B cell (primary cell): ENCODE measurements at regions not wholly inside any gene's neighbourhood (a gene's known extent, or its start where the extent isn't known, plus 50 kb on each side); places are given as distances from the start of the nearest gene placed in this dataset.

Source experiments
- ATAC-seq: fragments of 200-7000 bp; cut with Tn5 transposase; one replicate; pipeline ENCODE4 v1.10.0; 2021; ENCODE audit warnings: low read depth, mild to moderate bottlenecking, moderate number of reproducible peaks, moderate library complexity
- CTCF ChIA-PET: fragments of 350-600 bp; sonication (Branson Sonifier 250); formaldehyde crosslinking; loops from one replicate; lab custom pipeline; 2021; ENCODE audit warnings: antibody characterized with exemption, inconsistent platforms; lab: Charles Lee
- POLR2A ChIA-PET: fragments of 350-600 bp; sonication (Branson Sonifier 250); formaldehyde crosslinking; loops from one replicate; lab custom pipeline; 2021; ENCODE audit warnings: antibody characterized with exemption; lab: Charles Lee
- DNase-seq: peaks from one replicate; pipeline ENCODE4 v3.0.0; 2013
- H2AFZ ChIP-seq: 2 replicates; pipeline ENCODE4 v1.6.1; 2012; ENCODE audit warnings: mild to moderate bottlenecking, low read depth, low read length; ENCODE audit not compliant: insufficient read depth, poor library complexity, severe bottlenecking
- H3K27ac ChIP-seq, 2 donors: 1 replicate in 1 of 2; 2 replicates in 1 of 2; pipeline ENCODE4 v1.5.1; 2012 to 2013; ENCODE audit warnings: low read length in 2 of 2, mild to moderate bottlenecking in 2 of 2, moderate library complexity in 1 of 2
- H3K27me3 ChIP-seq, 4 experiments: fragments of 200-600 bp in 1 of 4; sonication (generic) in 1 of 4; replicated peaks in 1 of 4; 1 replicate in 2 of 4; 2 replicates in 2 of 4; pipeline versions ENCODE4 v1.6.1 to v1.7.0; 2013 to 2016; ENCODE audit warnings: low read length in 3 of 4, mild to moderate bottlenecking in 2 of 4, mixed read lengths in 1 of 4, moderate library complexity in 1 of 4; ENCODE audit not compliant: insufficient read depth in 4 of 4, control insufficient read depth in 3 of 4; ENCODE audit errors: control extremely low read depth in 1 of 4
- H3K36me3 ChIP-seq, 2 experiments: replicated peaks in 1 of 2; 1 replicate in 1 of 2; 2 replicates in 1 of 2; pipeline versions ENCODE4 v1.6.1 to v1.7.1; 2013; ENCODE audit warnings: low read length in 1 of 2; ENCODE audit not compliant: insufficient read depth in 2 of 2, control insufficient read depth in 1 of 2; ENCODE audit errors: control extremely low read depth in 1 of 2, extremely low read depth in 1 of 2
- H3K4me1 ChIP-seq, 2 donors: fragments of 200-600 bp in 1 of 2; sonication (generic) in 1 of 2; 1 replicate in 1 of 2; 2 replicates in 1 of 2; pipeline versions ENCODE4 v1.5.1 to v1.6.1; 2013 to 2017; ENCODE audit warnings: low read length in 2 of 2; ENCODE audit not compliant: control insufficient read depth in 2 of 2, insufficient read depth in 2 of 2
- H3K4me2 ChIP-seq: replicated peaks from 2 replicates; pipeline ENCODE3; 2012; ENCODE audit warnings: mild to moderate bottlenecking, low read depth, low read length; ENCODE audit not compliant: poor library complexity, severe bottlenecking
- H3K4me3 ChIP-seq, 5 experiments: fragments of 200-600 bp in 1 of 5; sonication (generic) in 1 of 5; 1 replicate in 3 of 5; 2 replicates in 2 of 5; pipeline versions ENCODE4 v1.5.1 to v1.7.0; 2011 to 2016; ENCODE audit warnings: low read length in 4 of 5, mild to moderate bottlenecking in 4 of 5, low read depth in 2 of 5, control low read depth in 1 of 5, moderate library complexity in 1 of 5; ENCODE audit not compliant: insufficient read depth in 1 of 5; ENCODE audit errors: control extremely low read depth in 1 of 5, extremely low read depth in 1 of 5
- H3K79me2 ChIP-seq: fragments of 200-600 bp; sonication (generic); one replicate; pipeline ENCODE4 v1.6.0; 2016; ENCODE audit warnings: low read length; ENCODE audit not compliant: control insufficient read depth, insufficient read depth
- H3K9ac ChIP-seq: fragments of 200-600 bp; sonication (generic); 2 replicates; pipeline ENCODE4 v1.6.1; 2017; ENCODE audit warnings: mild to moderate bottlenecking, low read length, moderate library complexity
- H3K9me3 ChIP-seq, 3 donors: one replicate each; pipeline versions ENCODE4 v1.6.1 to v1.7.1; 2013; ENCODE audit warnings: low read length in 2 of 3; ENCODE audit not compliant: control insufficient read depth in 2 of 3, insufficient read depth in 1 of 3; ENCODE audit errors: control extremely low read depth in 1 of 3
- H4K20me1 ChIP-seq: 2 replicates; pipeline ENCODE4 v1.6.0; 2012; ENCODE audit warnings: mild to moderate bottlenecking, low read length; ENCODE audit not compliant: insufficient read depth, control insufficient read depth, poor library complexity, severe bottlenecking
- H3K27ac Mint-ChIP-seq: one replicate; pipeline ENCODE4 v1.8.0; 2021; ENCODE audit warnings: mixed read lengths
- H3K27me3 Mint-ChIP-seq: one replicate; pipeline ENCODE4 v1.8.0; 2021; ENCODE audit warnings: mixed read lengths
- H3K4me1 Mint-ChIP-seq: one replicate; pipeline ENCODE4 v1.8.0; 2021; ENCODE audit warnings: mixed read lengths
- H3K4me3 Mint-ChIP-seq: one replicate; pipeline ENCODE4 v1.8.0; 2021; ENCODE audit warnings: mixed read lengths
- H3K9me3 Mint-ChIP-seq: one replicate; pipeline ENCODE4 v1.8.0; 2022; ENCODE audit warnings: mixed read lengths; ENCODE audit not compliant: insufficient read depth
- EZH2 ChIP-seq: IDR thresholded peaks from 2 replicates; pipeline ENCODE4 v1.6.1; 2012; ENCODE audit warnings: borderline replicate concordance, low read depth, mild to moderate bottlenecking, moderate library complexity, low read length; ENCODE audit not compliant: insufficient read depth, poor library complexity, severe bottlenecking
- WGBS: methylation state at CpG from one replicate; pipeline ENCODE4 v1.1.5; 2013; ENCODE audit warnings: missing lambda C conversion rate; ENCODE audit not compliant: insufficient coverage; 5-methylcytosine and 5-hydroxymethylcytosine counted together
- intact Hi-C: fragments of 100-400 bp; cut with micrococcal nuclease; formaldehyde crosslinking; loops from one replicate; pipeline ENCODE4 v1.10.0; 2022
- TF ChIP-seq, protein P1 (sequence below): fragments of 200-600 bp; IDR thresholded peaks from one replicate; pipeline ENCODE4 v1.8.0; 2022; ENCODE audit warnings: antibody characterized with exemption, mild to moderate bottlenecking

DNA sequence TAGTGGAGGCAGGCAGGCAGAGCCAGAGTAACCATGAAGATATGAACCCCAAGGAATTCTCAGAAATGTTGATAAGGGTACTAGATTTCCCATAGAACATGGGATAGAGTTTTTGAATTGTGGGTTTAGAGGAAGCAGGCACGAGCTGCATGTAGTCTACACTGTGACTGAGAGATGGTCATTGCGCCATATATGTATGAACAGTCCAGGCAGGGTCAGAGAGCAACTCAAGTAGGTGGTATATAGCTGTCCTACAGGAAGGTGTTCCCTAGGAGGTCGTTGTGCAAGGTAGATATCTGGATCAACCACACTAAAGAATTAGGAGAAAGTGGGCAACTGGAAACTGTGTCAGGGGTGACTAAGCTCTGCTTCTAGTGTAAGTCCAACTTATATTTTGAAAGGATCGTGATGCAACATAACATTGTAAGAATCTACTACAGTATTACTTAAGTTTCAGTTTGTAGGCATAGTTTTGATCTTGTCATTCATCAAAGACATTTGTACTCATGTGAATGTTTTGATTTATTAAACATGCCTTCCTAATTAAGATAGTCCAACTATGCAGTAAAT lies 94.6 kb downstream of the HPGD start:
- H3K4me1 Mint-ChIP-seq = peaks cover 9% of the 10 kb centered on the region
- POLR2A ChIA-PET = no interaction called here
- H3K27ac Mint-ChIP-seq = no peak overlapping the region
- no peaks in the 10 kb centered on the region for H4K20me1 ChIP-seq
- no peaks in the 10 kb centered on the region for H3K79me2 ChIP-seq
- H3K27me3 ChIP-seq = no peaks in the 10 kb centered on the region
- H3K9me3 ChIP-seq = no peaks in the 10 kb centered on the region
- H2AFZ ChIP-seq = no peak overlapping the region
- H3K4me3 ChIP-seq = no peak overlapping the region
- ATAC-seq (no peak), DNase-seq (no peak)
- no peak for TF ChIP-seq EZH2
- TF ChIP-seq, protein P1, sequence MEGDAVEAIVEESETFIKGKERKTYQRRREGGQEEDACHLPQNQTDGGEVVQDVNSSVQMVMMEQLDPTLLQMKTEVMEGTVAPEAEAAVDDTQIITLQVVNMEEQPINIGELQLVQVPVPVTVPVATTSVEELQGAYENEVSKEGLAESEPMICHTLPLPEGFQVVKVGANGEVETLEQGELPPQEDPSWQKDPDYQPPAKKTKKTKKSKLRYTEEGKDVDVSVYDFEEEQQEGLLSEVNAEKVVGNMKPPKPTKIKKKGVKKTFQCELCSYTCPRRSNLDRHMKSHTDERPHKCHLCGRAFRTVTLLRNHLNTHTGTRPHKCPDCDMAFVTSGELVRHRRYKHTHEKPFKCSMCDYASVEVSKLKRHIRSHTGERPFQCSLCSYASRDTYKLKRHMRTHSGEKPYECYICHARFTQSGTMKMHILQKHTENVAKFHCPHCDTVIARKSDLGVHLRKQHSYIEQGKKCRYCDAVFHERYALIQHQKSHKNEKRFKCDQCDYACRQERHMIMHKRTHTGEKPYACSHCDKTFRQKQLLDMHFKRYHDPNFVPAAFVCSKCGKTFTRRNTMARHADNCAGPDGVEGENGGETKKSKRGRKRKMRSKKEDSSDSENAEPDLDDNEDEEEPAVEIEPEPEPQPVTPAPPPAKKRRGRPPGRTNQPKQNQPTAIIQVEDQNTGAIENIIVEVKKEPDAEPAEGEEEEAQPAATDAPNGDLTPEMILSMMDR = no peak
- H3K27me3 Mint-ChIP-seq = no peaks in the 10 kb centered on the region
- no peak overlapping the region for H3K4me3 Mint-ChIP-seq
- 80% methylated on average over 2 of the region's 4 CpGs for WGBS
- no peaks in the 10 kb centered on the region for H3K9me3 Mint-ChIP-seq
- no peak overlapping the region for H3K4me2 ChIP-seq
- no peak overlapping the region for H3K27ac ChIP-seq
- CTCF ChIA-PET = no interaction called here
- H3K36me3 ChIP-seq = no peaks in the 10 kb centered on the region
- peaks cover 7 to 8% of the 10 kb centered on the region in 2 donors for H3K4me1 ChIP-seq
- no peak overlapping the region for H3K9ac ChIP-seq
- intact Hi-C loops = no loop called here

DNA sequence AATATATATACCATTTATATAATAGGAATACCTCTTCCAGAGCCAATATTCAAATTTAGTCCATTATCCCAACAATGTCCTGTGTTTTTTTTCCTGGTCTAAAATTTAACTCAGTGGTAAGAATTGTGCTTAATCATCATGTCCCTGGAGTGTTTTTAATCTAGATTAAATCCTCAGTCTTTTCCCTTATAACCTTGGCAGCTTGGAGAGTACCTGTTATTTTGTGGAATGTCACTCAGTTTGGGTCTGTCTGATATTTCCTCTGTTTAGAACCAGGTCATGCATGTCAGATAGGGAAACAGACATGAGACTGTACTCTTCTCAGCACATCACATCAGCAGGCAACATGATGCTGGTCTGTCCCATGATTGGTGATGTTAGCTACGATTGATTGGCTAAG lies 96.6 kb downstream of the HPGD start:
- POLR2A ChIA-PET = no interaction called here
- Mint-ChIP-seq H3K27ac (no peak overlapping the region), H3K4me1 (peaks cover 11% of the 10 kb centered on the region), H3K4me3 (no peak overlapping the region), H3K27me3 (no peaks in the 10 kb centered on the region), H3K9me3 (no peaks in the 10 kb centered on the region)
- H3K9me3 ChIP-seq = no peaks in the 10 kb centered on the region
- H3K4me2 ChIP-seq = no peak overlapping the region
- H4K20me1 ChIP-seq = no peaks in the 10 kb centered on the region
- no peak overlapping the region for H3K9ac ChIP-seq
- no peak overlapping the region for H2AFZ ChIP-seq
- no peak for ATAC-seq
- CTCF ChIA-PET = no interaction called here
- intact Hi-C loops = no loop called here
- no CpG with 5 or more reads among the region's 1 CpG for WGBS
- H3K4me1 ChIP-seq = peaks cover 7 to 8% of the 10 kb centered on the region in 2 donors
- no peak for TF ChIP-seq EZH2
- TF ChIP-seq, protein P1 = no peak
- H3K4me3 ChIP-seq = no peak overlapping the region
- H3K36me3 ChIP-seq = no peaks in the 10 kb centered on the region
- no peaks in the 10 kb centered on the region for H3K27me3 ChIP-seq
- no peaks in the 10 kb centered on the region for H3K79me2 ChIP-seq
- no peak for DNase-seq
- H3K27ac ChIP-seq = no peak overlapping the region
